ENCODE measurements at regions not wholly inside any gene's neighbourhood (a gene's known extent, or its start where the extent isn't known, plus 50 kb on each side); places are given as distances from the start of the nearest gene placed in this dataset.

GRCh38 chr16:60882816-60883215 is 1153.4 kb downstream of the CDH8 start:
- no TSS peak for BruUV-seq (replicated peaks)
- ChIA-PET POLR2A (no interaction called here), CTCF (no interaction called here)
- H3K36me3 ChIP-seq (ENCODE audit: control insufficient read depth, insufficient read depth, low read length) = no peaks in the 10 kb centered on the region
- no peak overlapping the region for H3K27ac ChIP-seq (ENCODE audit: low read length)
- intact Hi-C loops (cut with micrococcal nuclease; ENCODE audit: unreplicated experiment) (no loop called here), in situ Hi-C loops (cut with HindIII; ENCODE audit: low pct_unique_long_range_greater_than_20kb, low sequenced_read_pairs) (no loop called here)
- H3K27me3 ChIP-seq (ENCODE audit: control insufficient read depth, insufficient read depth, low read length) = no peaks in the 10 kb centered on the region
- no peak for TF ChIP-seq REST (IDR thresholded peaks at IDR 0.05; ENCODE audit: insufficient read depth in 1 of 2, low read depth in 2 of 2, low read length in 1 of 2)
- TF ChIP-seq SIN3A (IDR thresholded peaks at IDR 0.05; ENCODE audit: borderline replicate concordance, insufficient read depth, low read depth, low read length) = no peak
- no peak for TF ChIP-seq TCF7L2 (IDR thresholded peaks at IDR 0.05; ENCODE audit: low read depth, low read length)
- no peak for TF ChIP-seq CTCF (IDR thresholded peaks at IDR 0.05)
- no peak for TF ChIP-seq POLR2AphosphoS5 (IDR thresholded peaks at IDR 0.05; ENCODE audit: low read depth, low read length)
- H3K4me1 ChIP-seq (ENCODE audit: control insufficient read depth, insufficient read depth, low read length) = no peaks in the 10 kb centered on the region
- DNase-seq (ENCODE audit: low read depth, low spot score) (no peak), ATAC-seq (no peak)
- H3K9me3 ChIP-seq (ENCODE audit: control insufficient read depth, insufficient read depth, low read depth, low read length) = no peaks in the 10 kb centered on the region
- H3K4me3 ChIP-seq (ENCODE audit: low read depth in 2 of 2, low read length in 2 of 2) = no peak overlapping the region

- no peak for DNase-seq (ENCODE audit: low read depth, low spot score)
- no TSS peak for BruUV-seq (replicated peaks)
- no peak overlapping the region for H3K27ac ChIP-seq (ENCODE audit: low read length)
- H3K4me3 ChIP-seq (ENCODE audit: low read depth in 2 of 2, low read length in 2 of 2) = no peak overlapping the region
- intact Hi-C loops (cut with micrococcal nuclease; ENCODE audit: unreplicated experiment) (no loop called here), in situ Hi-C loops (cut with HindIII; ENCODE audit: low pct_unique_long_range_greater_than_20kb, low sequenced_read_pairs) (no loop called here)
- ChIA-PET CTCF (no interaction called here), POLR2A (no interaction called here)
- no peaks in the 10 kb centered on the region for H3K4me1 ChIP-seq (ENCODE audit: control insufficient read depth, insufficient read depth, low read length)
- ATAC-seq = no peak
- TF ChIP-seq CTCF (IDR thresholded peaks at IDR 0.05) = no peak
- TF ChIP-seq TCF7L2 (IDR thresholded peaks at IDR 0.05; ENCODE audit: low read depth, low read length) = no peak
- no peak for TF ChIP-seq REST (IDR thresholded peaks at IDR 0.05; ENCODE audit: insufficient read depth in 1 of 2, low read depth in 2 of 2, low read length in 1 of 2)
- no peaks in the 10 kb centered on the region for H3K36me3 ChIP-seq (ENCODE audit: control insufficient read depth, insufficient read depth, low read length)
- no peaks in the 10 kb centered on the region for H3K9me3 ChIP-seq (ENCODE audit: control insufficient read depth, insufficient read depth, low read depth, low read length)
- H3K27me3 ChIP-seq (ENCODE audit: control insufficient read depth, insufficient read depth, low read length) = no peaks in the 10 kb centered on the region
Observed at GRCh38 chr16:60852635-60853034, 1183.6 kb downstream of the CDH8 start.

Measured in Panc1 (cell line).